ENCODE measurements at regions not wholly inside any gene's neighbourhood (a gene's known extent, or its start where the extent isn't known, plus 50 kb on each side); places are given as distances from the start of the nearest gene placed in this dataset.

GRCh38 chr2:133723133-133723532 is 154.9 kb upstream of the NCKAP5 start:
- no peak for ATAC-seq
- TF ChIP-seq ZC3H10 (CRISPR knock-in tag; IDR thresholded peaks at IDR 0.05) (no peak), POU6F1 (CRISPR knock-in tag; IDR thresholded peaks at IDR 0.05; ENCODE audit: borderline replicate concordance, low read depth) (no peak), ZFP3 (CRISPR knock-in tag; IDR thresholded peaks at IDR 0.05) (no peak), ISL1 (CRISPR knock-in tag; IDR thresholded peaks at IDR 0.05) (no peak), TSHZ2 (CRISPR knock-in tag; IDR thresholded peaks at IDR 0.05) (no peak), ZFP30 (CRISPR knock-in tag; IDR thresholded peaks at IDR 0.05) (no peak), GLIS3 (CRISPR knock-in tag; IDR thresholded peaks at IDR 0.05) (no peak)

- TF ChIP-seq TCF4 (CRISPR knock-in tag; IDR thresholded peaks at IDR 0.05; ENCODE audit: borderline replicate concordance) (no peak), CREB5 (CRISPR knock-in tag; IDR thresholded peaks at IDR 0.05; ENCODE audit: low read depth) (no peak), TOX (CRISPR knock-in tag; IDR thresholded peaks at IDR 0.05; ENCODE audit: borderline replicate concordance) (no peak), BACH2 (CRISPR knock-in tag; IDR thresholded peaks at IDR 0.05; ENCODE audit: borderline replicate concordance) (no peak), ISL1 (CRISPR knock-in tag; IDR thresholded peaks at IDR 0.05) (no peak), OSR1 (CRISPR knock-in tag; IDR thresholded peaks at IDR 0.05) (no peak), TSHZ2 (CRISPR knock-in tag; IDR thresholded peaks at IDR 0.05) (no peak), POU6F1 (CRISPR knock-in tag; IDR thresholded peaks at IDR 0.05; ENCODE audit: borderline replicate concordance, low read depth) (no peak), GLIS3 (CRISPR knock-in tag; IDR thresholded peaks at IDR 0.05) (no peak), CSRNP3 (CRISPR knock-in tag; IDR thresholded peaks at IDR 0.05) (no peak), ZFP3 (CRISPR knock-in tag; IDR thresholded peaks at IDR 0.05) (no peak), SNAI2 (CRISPR knock-in tag; IDR thresholded peaks at IDR 0.05) (no peak), ZNF70 (CRISPR knock-in tag; IDR thresholded peaks at IDR 0.05) (no peak), PATZ1 (CRISPR knock-in tag; IDR thresholded peaks at IDR 0.05; ENCODE audit: borderline replicate concordance) (no peak), ARNTL (CRISPR knock-in tag; IDR thresholded peaks at IDR 0.05; ENCODE audit: borderline replicate concordance, low read depth) (no peak), ZNF565 (CRISPR knock-in tag; conservative IDR thresholded peaks at IDR 0.05; ENCODE audit: low read depth) (no peak), ZFP30 (CRISPR knock-in tag; IDR thresholded peaks at IDR 0.05) (no peak), ESRRG (CRISPR knock-in tag; IDR thresholded peaks at IDR 0.05) (no peak)
- no peak for ATAC-seq
Observed at GRCh38 chr2:133726973-133727372, 158.7 kb upstream of the NCKAP5 start.

Data from SK-N-SH treated with all-trans-retinoic acid at 6 μM for 48 hours (cell line).